Spinal cord (tissue), 9 donors: ENCODE measurements at regions not wholly inside any gene's neighbourhood (a gene's known extent, or its start where the extent isn't known, plus 50 kb on each side); places are given as distances from the start of the nearest gene placed in this dataset.

Experiments used
- DNase-seq, 6 donors: peaks; one replicate each; pipeline versions ENCODE4 v3.0.0 to v3.0.0-alpha.2; 2013 to 2015; ENCODE audit warnings: low spot score in 6 of 6, low read depth in 4 of 6
- H3K27ac ChIP-seq: one replicate; pipeline ENCODE4 v1.5.1; 2013; ENCODE audit warnings: low read depth, low read length, control low read depth
- H3K27me3 ChIP-seq: one replicate; pipeline ENCODE4 v1.6.1; 2013; ENCODE audit warnings: low read length; ENCODE audit not compliant: control insufficient read depth, insufficient read depth
- H3K36me3 ChIP-seq: one replicate; pipeline ENCODE4 v1.6.1; 2013; ENCODE audit warnings: low read length; ENCODE audit not compliant: control insufficient read depth, insufficient read depth
- H3K4me1 ChIP-seq: one replicate; pipeline ENCODE4 v1.6.1; 2013; ENCODE audit warnings: low read length; ENCODE audit not compliant: control insufficient read depth, insufficient read depth
- H3K4me3 ChIP-seq: one replicate; pipeline ENCODE4 v1.5.1; 2013; ENCODE audit warnings: low read depth, low read length, control low read depth
- H3K9me3 ChIP-seq: one replicate; pipeline ENCODE4 v1.6.1; 2013; ENCODE audit warnings: low read length; ENCODE audit not compliant: control insufficient read depth, insufficient read depth
- WGBS: methylation state at CpG from one replicate; pipeline ENCODE4 v1.1.5; 2013; ENCODE audit warnings: missing lambda C conversion rate; ENCODE audit not compliant: insufficient coverage; 5-methylcytosine and 5-hydroxymethylcytosine counted together
- donor health status: healthy.

DNA sequence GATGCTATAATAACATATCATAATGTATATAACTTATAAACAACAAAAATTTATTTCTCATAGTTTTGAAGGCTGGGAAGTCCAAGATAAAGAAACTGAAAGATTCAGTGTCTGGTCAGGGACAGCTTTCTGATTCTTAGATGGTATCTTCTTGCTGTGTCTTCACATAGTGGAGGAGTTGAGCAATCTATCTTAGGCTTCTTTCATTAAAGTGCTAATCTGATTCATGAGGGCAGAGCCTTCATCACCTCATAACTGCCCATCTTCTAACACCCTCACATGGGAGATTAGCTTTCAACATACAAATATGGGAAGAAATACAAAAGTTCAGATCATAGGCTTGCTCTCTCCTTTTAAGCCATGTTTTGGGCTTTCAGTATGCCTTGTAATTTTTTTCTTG lies 774.8 kb upstream of the EPHA6 start:
- H3K4me3 ChIP-seq: no peak overlapping the region
- H3K36me3 ChIP-seq: no peaks in the 10 kb centered on the region
- DNase-seq: no peak
- no peaks in the 10 kb centered on the region for H3K4me1 ChIP-seq
- H3K9me3 ChIP-seq: no peaks in the 10 kb centered on the region
- no peaks in the 10 kb centered on the region for H3K27me3 ChIP-seq
- H3K27ac ChIP-seq: no peak overlapping the region

DNA sequence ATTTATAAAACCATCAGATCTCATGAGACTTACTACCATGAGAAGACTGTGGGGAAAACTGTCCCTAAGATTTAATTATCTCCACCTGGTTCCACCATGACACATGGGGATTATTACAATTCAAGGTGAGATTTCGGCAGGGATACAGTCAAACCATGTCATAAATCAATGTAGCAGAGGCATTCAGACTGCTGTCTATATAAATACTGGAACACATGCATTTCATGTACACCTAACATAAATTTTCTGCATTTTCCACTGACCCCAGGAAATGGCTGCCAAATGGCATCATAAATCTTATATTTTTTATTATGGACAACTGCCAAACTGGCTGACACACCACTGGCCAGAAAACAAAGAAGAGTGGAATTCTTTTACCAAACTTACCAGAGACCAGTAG lies 755.1 kb upstream of the EPHA6 start:
- Histone ChIP-seq H3K4me1 (no peaks in the 10 kb centered on the region), H3K4me3 (no peak overlapping the region), H3K27me3 (no peaks in the 10 kb centered on the region), H3K36me3 (no peaks in the 10 kb centered on the region), H3K27ac (no peak overlapping the region), H3K9me3 (no peaks in the 10 kb centered on the region)
- 78% methylated on average over 1 of the region's 1 CpG for WGBS
- DNase-seq: no peak

DNA sequence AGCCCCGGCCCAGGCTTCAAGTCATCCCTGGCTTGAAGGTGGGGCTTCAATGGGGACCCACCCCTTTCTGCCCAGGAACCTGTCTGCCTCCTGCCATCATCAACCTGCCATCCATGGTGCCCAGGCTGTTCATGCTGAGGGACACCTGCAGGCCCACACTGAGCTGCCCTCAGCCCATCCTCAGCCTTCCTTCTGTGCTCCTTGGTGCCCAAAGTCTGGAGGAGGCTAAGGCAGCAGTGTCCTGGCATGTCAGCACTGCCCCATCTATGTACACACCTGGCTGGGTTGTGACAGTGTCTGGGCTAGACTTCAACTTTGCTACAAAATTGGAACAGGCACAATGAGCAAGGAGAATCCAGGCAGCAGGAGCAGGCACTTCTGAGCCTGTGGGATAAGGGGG lies 745.3 kb upstream of the EPHA6 start:
- Histone ChIP-seq H3K4me1 (no peaks in the 10 kb centered on the region), H3K36me3 (no peaks in the 10 kb centered on the region), H3K27me3 (no peaks in the 10 kb centered on the region), H3K9me3 (no peaks in the 10 kb centered on the region), H3K27ac (no peak overlapping the region), H3K4me3 (no peak overlapping the region)
- WGBS: 100% methylated on average over 1 of the region's 1 CpG
- DNase-seq: no peak

DNA sequence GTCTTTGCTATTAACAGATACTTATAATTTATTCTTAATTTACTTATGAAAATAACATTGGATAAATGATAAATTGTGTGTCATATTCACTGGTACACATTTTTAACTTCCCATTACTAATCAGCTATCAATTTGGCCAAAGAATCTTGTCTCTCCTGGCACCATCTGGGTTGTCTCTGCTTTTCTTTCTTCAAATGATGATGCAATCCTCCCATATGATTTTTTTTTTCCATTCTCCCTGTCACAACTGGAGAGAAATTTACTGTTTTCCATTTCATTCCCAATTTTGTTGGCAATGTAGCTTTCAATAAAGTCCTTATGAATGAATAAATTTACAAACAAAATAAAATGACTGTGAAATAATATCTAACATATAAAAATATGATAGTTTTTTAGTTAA lies 743.7 kb upstream of the EPHA6 start:
- no peak for DNase-seq
- Histone ChIP-seq H3K27me3 (no peaks in the 10 kb centered on the region), H3K27ac (no peak overlapping the region), H3K9me3 (no peaks in the 10 kb centered on the region), H3K36me3 (no peaks in the 10 kb centered on the region), H3K4me3 (no peak overlapping the region), H3K4me1 (no peaks in the 10 kb centered on the region)

DNA sequence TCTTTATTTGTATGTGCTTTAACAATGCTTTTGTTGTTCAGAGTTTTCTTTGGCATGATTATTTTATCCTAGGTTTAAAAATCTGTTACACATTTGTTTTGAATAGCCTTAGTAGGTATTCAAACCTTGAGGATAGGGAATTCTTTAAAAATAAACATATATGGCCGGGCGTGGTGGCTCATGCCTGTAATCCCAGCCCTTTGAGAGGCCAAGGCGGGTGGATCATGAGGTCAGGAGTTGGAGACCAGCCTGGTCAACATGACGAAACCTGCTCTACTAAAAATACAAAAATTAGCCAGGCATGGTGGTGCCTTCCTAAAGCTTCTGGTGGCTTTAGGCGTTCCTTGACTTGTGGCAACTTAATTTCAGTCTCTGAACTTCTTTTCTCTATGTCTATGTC lies 743.3 kb upstream of the EPHA6 start:
- no peak overlapping the region for H3K4me3 ChIP-seq
- H3K9me3 ChIP-seq: no peaks in the 10 kb centered on the region
- no peaks in the 10 kb centered on the region for H3K27me3 ChIP-seq
- no peaks in the 10 kb centered on the region for H3K4me1 ChIP-seq
- 67% methylated on average over 3 of the region's 5 CpGs for WGBS
- no peak overlapping the region for H3K27ac ChIP-seq
- no peak for DNase-seq
- H3K36me3 ChIP-seq: no peaks in the 10 kb centered on the region

DNA sequence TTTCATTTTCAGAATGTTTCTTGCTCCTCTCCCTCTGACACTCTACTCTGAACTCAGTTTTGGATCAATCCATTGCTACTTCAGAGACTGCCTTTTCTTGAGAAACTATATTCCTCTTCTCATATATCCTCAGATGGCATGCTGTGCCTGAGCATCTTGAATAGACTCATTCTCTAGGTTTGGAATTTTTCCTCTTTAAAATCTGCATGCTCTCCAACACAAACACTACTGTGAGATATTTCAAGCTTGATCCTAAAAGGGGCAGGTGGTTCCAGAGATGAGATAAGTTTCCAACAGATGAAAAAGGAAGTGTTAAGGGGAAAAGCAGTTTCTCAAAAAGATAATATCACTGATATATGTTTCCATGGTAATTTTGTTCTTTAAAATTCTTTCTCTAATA lies 742.2 kb upstream of the EPHA6 start:
- peak in 1 of 6 donors; percentile 72 for DNase-seq
- H3K36me3 ChIP-seq: no peaks in the 10 kb centered on the region

DNA sequence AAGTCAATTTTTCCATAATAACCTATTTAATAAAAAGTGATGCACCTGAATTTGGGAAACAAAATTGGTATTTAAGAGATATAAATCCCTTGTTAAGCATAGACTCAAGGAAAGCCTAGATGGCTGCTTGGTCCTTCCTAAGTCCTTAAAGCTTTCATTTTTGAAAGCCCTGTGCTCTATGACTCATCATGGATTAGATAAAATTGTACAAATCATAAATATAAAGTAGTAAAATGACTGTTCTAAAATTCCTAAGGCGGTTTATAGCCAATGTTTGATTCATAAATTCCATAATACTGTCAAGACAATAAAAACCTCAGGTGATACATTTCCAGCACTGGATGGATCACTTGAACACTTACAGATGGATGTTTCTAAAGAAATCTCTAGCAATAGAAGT lies 730.8 kb upstream of the EPHA6 start:
- Histone ChIP-seq H3K27ac (no peak overlapping the region), H3K4me3 (no peak overlapping the region), H3K36me3 (no peaks in the 10 kb centered on the region), H3K27me3 (no peaks in the 10 kb centered on the region), H3K9me3 (no peaks in the 10 kb centered on the region), H3K4me1 (no peaks in the 10 kb centered on the region)
- DNase-seq: no peak
- whole genome bisulfite sequencing: no CpG with 5 or more reads among the region's 1 CpG

More for the DNA sequence above, 742.2 kb upstream of the EPHA6 start:
- Histone ChIP-seq H3K4me3 (no peak overlapping the region), H3K4me1 (no peaks in the 10 kb centered on the region), H3K27ac (no peak overlapping the region), H3K27me3 (no peaks in the 10 kb centered on the region), H3K9me3 (no peaks in the 10 kb centered on the region)

DNA sequence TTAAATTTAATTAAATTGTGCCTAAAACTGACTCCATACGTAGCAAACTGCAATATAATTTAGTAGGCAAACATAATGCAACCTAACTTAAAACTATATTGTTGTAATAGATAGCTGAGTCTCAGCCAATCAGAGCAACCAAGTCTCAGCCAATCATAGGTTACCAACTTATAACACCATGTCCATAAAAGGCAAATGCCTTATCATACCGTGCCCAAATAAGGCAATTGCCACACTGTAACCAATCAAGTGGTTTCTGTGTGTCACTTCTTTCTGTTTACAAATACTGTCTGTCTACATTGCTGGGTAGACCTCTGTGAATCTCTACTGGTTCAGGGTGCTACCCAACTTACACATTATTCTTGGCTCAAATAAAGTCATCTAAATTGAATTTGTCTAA lies 728.4 kb upstream of the EPHA6 start:
- no peak overlapping the region for H3K4me3 ChIP-seq
- H3K4me1 ChIP-seq: no peaks in the 10 kb centered on the region
- no peak overlapping the region for H3K27ac ChIP-seq
- no peaks in the 10 kb centered on the region for H3K27me3 ChIP-seq
- WGBS: no CpG with 5 or more reads among the region's 2 CpGs
- H3K36me3 ChIP-seq: no peaks in the 10 kb centered on the region
- no peaks in the 10 kb centered on the region for H3K9me3 ChIP-seq
- no peak for DNase-seq

DNA sequence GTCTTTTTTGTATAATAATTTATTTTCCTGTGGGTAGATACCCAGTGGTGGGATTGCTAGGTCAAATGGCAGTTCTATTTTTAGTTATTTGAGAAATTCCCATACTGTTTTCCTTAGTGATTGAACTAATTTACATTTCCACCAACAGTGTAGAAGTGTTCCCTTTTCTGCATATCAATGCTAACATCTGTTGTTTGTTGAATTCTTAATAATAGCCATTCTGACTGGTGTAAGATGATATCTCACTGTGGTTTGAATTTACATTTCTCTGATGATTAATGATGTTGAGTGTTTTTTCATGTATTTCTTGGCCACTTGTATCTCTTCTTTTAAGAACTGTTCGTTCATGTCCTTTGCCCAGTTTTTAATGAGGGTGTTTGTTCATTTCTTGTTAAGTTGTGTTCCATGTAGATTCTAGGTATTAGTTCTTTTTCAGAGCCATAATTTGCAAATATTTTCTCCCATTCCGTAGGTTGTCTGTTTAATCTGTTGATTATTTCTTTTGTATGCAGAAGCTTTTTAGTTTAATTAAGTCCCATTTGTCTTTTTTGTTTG lies 713.3 kb upstream of the EPHA6 start:
- Histone ChIP-seq H3K4me3 (no peak overlapping the region), H3K36me3 (no peaks in the 10 kb centered on the region), H3K27ac (no peak overlapping the region), H3K27me3 (no peaks in the 10 kb centered on the region), H3K9me3 (no peaks in the 10 kb centered on the region), H3K4me1 (no peaks in the 10 kb centered on the region)
- no peak for DNase-seq
- no CpG with 5 or more reads among the region's 2 CpGs for WGBS

DNA sequence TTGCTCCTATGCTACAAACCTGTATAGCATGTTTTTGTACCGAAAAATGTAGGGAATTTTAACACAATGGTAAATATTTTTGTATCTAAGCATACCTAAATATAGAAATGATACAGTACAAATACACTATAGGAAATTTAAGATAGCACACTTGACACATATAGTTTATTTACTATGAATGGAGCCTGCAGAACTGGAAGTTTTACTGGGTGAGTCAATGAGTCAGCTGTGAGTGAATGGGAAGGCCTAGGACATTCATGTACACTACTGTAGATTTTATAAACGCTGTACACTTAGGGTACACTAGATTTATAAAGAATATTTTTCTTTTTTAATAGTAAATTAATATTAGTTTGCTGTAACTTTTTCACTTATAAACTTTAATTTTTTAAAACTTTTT lies 707.7 kb upstream of the EPHA6 start:
- no CpG with 5 or more reads among the region's 2 CpGs for WGBS
- no peaks in the 10 kb centered on the region for H3K36me3 ChIP-seq
- no peak overlapping the region for H3K4me3 ChIP-seq
- no peak for DNase-seq
- no peak overlapping the region for H3K27ac ChIP-seq
- peaks cover 1% of the 10 kb centered on the region for H3K9me3 ChIP-seq
- H3K27me3 ChIP-seq: no peaks in the 10 kb centered on the region
- no peaks in the 10 kb centered on the region for H3K4me1 ChIP-seq
